Keratinocyte (primary cell): ENCODE measurements at regions not wholly inside any gene's neighbourhood (a gene's known extent, or its start where the extent isn't known, plus 50 kb on each side); places are given as distances from the start of the nearest gene placed in this dataset.

Source experiments
- DNase-seq: peaks from one replicate; pipeline ENCODE4 v3.0.0-alpha.2; 2011; ENCODE audit warnings: low read depth, missing footprints, low spot score
- FAIRE-seq: peaks from 2 replicates; lab custom pipeline; 2011; peaks lifted over from hg19 to GRCh38; lab: Jason Lieb, UNC
- H2AFZ ChIP-seq: 2 replicates; pipeline ENCODE4 v1.6.0; 2012; ENCODE audit warnings: low read length, control low read depth, inconsistent platforms; ENCODE audit not compliant: control insufficient read depth
- H3K27ac ChIP-seq: 2 replicates; pipeline ENCODE4 v1.5.1; 2011; ENCODE audit warnings: low read length; ENCODE audit not compliant: control insufficient read depth, insufficient read depth
- H3K27me3 ChIP-seq: 3 replicates; pipeline ENCODE4 v1.6.0; 2011; ENCODE audit warnings: low read length; ENCODE audit not compliant: control insufficient read depth, insufficient read depth; ENCODE audit errors: extremely low read depth
- H3K36me3 ChIP-seq, 2 experiments: 2 replicates in 1 of 2; 3 replicates in 1 of 2; pipeline ENCODE4 v1.5.1; 2011; ENCODE audit warnings: low read length in 2 of 2, mild to moderate bottlenecking in 1 of 2; ENCODE audit not compliant: control insufficient read depth in 2 of 2, insufficient read depth in 2 of 2; ENCODE audit errors: extremely low read depth in 1 of 2
- H3K4me1 ChIP-seq: 3 replicates; pipeline ENCODE4 v1.5.1; 2011; ENCODE audit warnings: low read length; ENCODE audit not compliant: control insufficient read depth, insufficient read depth; ENCODE audit errors: extremely low read depth
- H3K4me2 ChIP-seq: 3 replicates; pipeline ENCODE4 v1.6.0; 2011; ENCODE audit warnings: low read depth, low read length; ENCODE audit not compliant: control insufficient read depth, insufficient read depth; ENCODE audit errors: extremely low read depth
- H3K4me3 ChIP-seq, 3 experiments: fragments of 200-600 bp in 1 of 3; sonication (generic) in 1 of 3; 2 replicates in 2 of 3; 3 replicates in 1 of 3; pipeline ENCODE4 v1.5.1; 2011 to 2016; ENCODE audit warnings: low read length in 3 of 3, mild to moderate bottlenecking in 3 of 3, control low read depth in 2 of 3, inconsistent platforms in 1 of 3, low read depth in 1 of 3, mixed read lengths in 1 of 3, mixed run types in 1 of 3, moderate library complexity in 1 of 3; ENCODE audit not compliant: control insufficient read depth in 2 of 3, insufficient read depth in 2 of 3; ENCODE audit errors: extremely low read depth in 1 of 3
- H3K79me2 ChIP-seq: 2 replicates; pipeline ENCODE4 v1.6.0; 2012; ENCODE audit warnings: low read length; ENCODE audit not compliant: control insufficient read depth, insufficient read depth
- H3K9ac ChIP-seq: 3 replicates; pipeline ENCODE4 v1.6.0; 2011; ENCODE audit warnings: low read length; ENCODE audit not compliant: control insufficient read depth, insufficient read depth; ENCODE audit errors: extremely low read depth
- H3K9me1 ChIP-seq: 3 replicates; pipeline ENCODE4 v1.6.0; 2011; ENCODE audit warnings: low read length; ENCODE audit not compliant: control insufficient read depth, insufficient read depth; ENCODE audit errors: extremely low read depth
- H3K9me3 ChIP-seq: 2 replicates; pipeline ENCODE4 v1.5.1; 2012; ENCODE audit warnings: low read depth, low read length; ENCODE audit not compliant: control insufficient read depth
- H4K20me1 ChIP-seq: 3 replicates; pipeline ENCODE4 v1.6.0; 2011; ENCODE audit warnings: low read length; ENCODE audit not compliant: control insufficient read depth, insufficient read depth; ENCODE audit errors: extremely low read depth
- CTCF ChIP-seq, 3 experiments: IDR thresholded peaks in 1 of 3; conservative IDR thresholded peaks in 1 of 3; optimal IDR thresholded peaks in 1 of 3; 2 replicates in 2 of 3; 3 replicates in 1 of 3; pipeline versions ENCODE3 to v1.5.1; 2011; ENCODE audit warnings: low read length in 3 of 3, mild to moderate bottlenecking in 3 of 3, moderate library complexity in 2 of 3, control low read depth in 1 of 3, inconsistent platforms in 1 of 3; ENCODE audit not compliant: insufficient read depth in 2 of 3; ENCODE audit errors: extremely low read depth in 1 of 3
- EZH2 ChIP-seq: IDR thresholded peaks from one replicate; pipeline ENCODE4 v1.6.1; 2012; ENCODE audit warnings: inconsistent platforms, mild to moderate bottlenecking, low read length, moderate library complexity
- dilution Hi-C: fragments of 300-500 bp; cut with MboI; formaldehyde crosslinking; loops from one replicate; pipeline ENCODE4 v1.7.0; 2020; ENCODE audit warnings: low sequenced_read_pairs; ENCODE audit not compliant: extremely low pct_ligation_motif_present

DNA sequence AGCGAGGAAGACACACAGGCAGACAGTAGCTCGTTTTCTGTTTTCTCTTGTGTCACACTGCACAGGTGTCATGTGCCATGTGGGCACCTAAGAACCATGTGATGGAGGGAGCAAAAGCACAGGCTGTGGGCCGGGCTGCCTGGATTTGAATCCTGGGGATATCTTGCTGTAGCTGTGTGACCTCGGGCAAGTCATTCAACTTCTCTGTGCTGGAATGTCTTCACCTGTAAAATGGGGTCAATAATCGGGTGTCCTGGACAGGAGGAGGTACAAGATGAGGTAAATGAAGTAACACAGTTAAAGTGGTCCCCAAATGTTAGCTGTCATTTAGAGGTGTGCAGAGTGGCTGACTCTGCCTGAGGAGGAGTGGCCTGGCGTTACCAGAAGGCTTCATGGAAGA is 246.9 kb downstream of the RPS24 start:
- dilution Hi-C loops = no loop called here
- no peaks in the 10 kb centered on the region for H4K20me1 ChIP-seq
- DNase-seq = no peak
- no peak overlapping the region for H3K4me3 ChIP-seq
- H2AFZ ChIP-seq = no peak overlapping the region
- no peaks in the 10 kb centered on the region for H3K9me3 ChIP-seq
- H3K9me1 ChIP-seq = no peaks in the 10 kb centered on the region
- no peak for FAIRE-seq
- no peak overlapping the region for H3K27ac ChIP-seq
- H3K4me1 ChIP-seq = no peaks in the 10 kb centered on the region
- TF ChIP-seq EZH2 (no peak), CTCF (optimal IDR thresholded peaks at IDR 0.05 in 1 of 3, IDR thresholded peaks at IDR 0.05 in 1 of 3, conservative IDR thresholded peaks at IDR 0.05 in 1 of 3; ENCODE audit: extremely low read depth in 1 of 3, insufficient read depth in 2 of 3, low read length in 3 of 3) (no peak)
- no peak overlapping the region for H3K4me2 ChIP-seq
- H3K79me2 ChIP-seq = no peaks in the 10 kb centered on the region
- no peak overlapping the region for H3K9ac ChIP-seq
- peaks cover 9% of the 10 kb centered on the region for H3K27me3 ChIP-seq
- H3K36me3 ChIP-seq = no peaks in the 10 kb centered on the region

- H3K79me2 ChIP-seq = no peaks in the 10 kb centered on the region
- H3K9me3 ChIP-seq = no peaks in the 10 kb centered on the region
- no peak for FAIRE-seq
- no peaks in the 10 kb centered on the region for H3K9me1 ChIP-seq
- no peaks in the 10 kb centered on the region for H3K4me1 ChIP-seq
- no peaks in the 10 kb centered on the region for H4K20me1 ChIP-seq
- H3K4me2 ChIP-seq = no peak overlapping the region
- no peak overlapping the region for H3K9ac ChIP-seq
- peaks cover 8% of the 10 kb centered on the region for H3K27me3 ChIP-seq
- H2AFZ ChIP-seq = no peak overlapping the region
- dilution Hi-C loops = no loop called here
- H3K4me3 ChIP-seq = no peak overlapping the region
- TF ChIP-seq EZH2 (no peak), CTCF (optimal IDR thresholded peaks at IDR 0.05 in 1 of 3, IDR thresholded peaks at IDR 0.05 in 1 of 3, conservative IDR thresholded peaks at IDR 0.05 in 1 of 3; ENCODE audit: extremely low read depth in 1 of 3, insufficient read depth in 2 of 3, low read length in 3 of 3) (no peak)
- no peak for DNase-seq
- H3K36me3 ChIP-seq = no peaks in the 10 kb centered on the region
- no peak overlapping the region for H3K27ac ChIP-seq
These were observed 248.0 kb downstream of the RPS24 start for GRCh38 chr10:78281627-78282026.
